SK-N-MC (cell line): ENCODE measurements at regions not wholly inside any gene's neighbourhood (a gene's known extent, or its start where the extent isn't known, plus 50 kb on each side); places are given as distances from the start of the nearest gene placed in this dataset.

Experiments used
- EZH2 ChIP-seq: fragments of 200-600 bp; sonication (generic); IDR thresholded peaks from one replicate; pipeline ENCODE4 v1.6.1; 2017; ENCODE audit warnings: antibody characterized with exemption
- FOXP2 ChIP-seq: optimal IDR thresholded peaks from 2 replicates; pipeline ENCODE3; 2011; ENCODE audit warnings: mild to moderate bottlenecking, moderate library complexity; ENCODE audit not compliant: insufficient read depth; ENCODE audit errors: extremely low read length, control extremely low read depth
- POLR2AphosphoS5 ChIP-seq: IDR thresholded peaks from 2 replicates; pipeline ENCODE4 v1.6.1; 2012; ENCODE audit warnings: mild to moderate bottlenecking, low read depth, low read length, borderline replicate concordance

- TF ChIP-seq POLR2AphosphoS5 (no peak), FOXP2 (no peak), EZH2 (no peak)
Measured at GRCh38 chr6:104612541-104612940, 247.2 kb downstream of the HACE1 start.
